ENCODE measurements at regions not wholly inside any gene's neighbourhood (a gene's known extent, or its start where the extent isn't known, plus 50 kb on each side); places are given as distances from the start of the nearest gene placed in this dataset.
A peak's percentile ranks its signal among the peaks of the same experiment; 100 is the strongest.

DNA sequence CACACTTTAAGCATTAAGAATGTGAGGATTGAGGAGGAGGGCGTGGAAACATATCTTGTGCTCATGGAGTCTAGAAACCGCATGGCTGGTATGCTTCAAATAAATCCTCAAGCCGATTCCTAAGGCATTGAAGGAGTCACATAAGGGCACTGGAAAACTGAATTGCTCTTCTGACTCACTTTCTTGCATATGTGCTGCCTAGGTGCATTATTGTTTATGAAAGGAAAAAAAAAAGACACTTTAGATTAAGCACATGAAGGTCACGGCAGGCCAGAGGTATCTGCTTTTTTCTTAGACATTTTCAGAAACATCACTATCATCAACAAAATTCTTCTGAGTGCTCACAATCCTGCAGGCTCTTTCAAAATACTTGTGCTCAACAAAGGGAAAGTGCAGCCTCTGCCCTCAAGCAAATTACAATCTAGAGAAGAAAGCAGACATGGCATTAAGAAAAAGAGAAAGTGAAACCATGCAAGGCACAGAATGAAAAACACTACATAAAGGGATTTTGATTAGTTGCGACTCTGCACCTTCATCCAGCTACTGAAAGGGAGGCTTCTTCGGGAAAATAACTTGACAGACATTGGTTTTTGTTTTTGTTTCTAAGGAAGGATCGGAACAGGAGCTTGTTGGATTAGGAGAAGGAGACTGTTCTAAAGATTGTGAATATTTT lies 2117.6 kb downstream of the MAT2B start:
- TF ChIP-seq, protein P1, sequence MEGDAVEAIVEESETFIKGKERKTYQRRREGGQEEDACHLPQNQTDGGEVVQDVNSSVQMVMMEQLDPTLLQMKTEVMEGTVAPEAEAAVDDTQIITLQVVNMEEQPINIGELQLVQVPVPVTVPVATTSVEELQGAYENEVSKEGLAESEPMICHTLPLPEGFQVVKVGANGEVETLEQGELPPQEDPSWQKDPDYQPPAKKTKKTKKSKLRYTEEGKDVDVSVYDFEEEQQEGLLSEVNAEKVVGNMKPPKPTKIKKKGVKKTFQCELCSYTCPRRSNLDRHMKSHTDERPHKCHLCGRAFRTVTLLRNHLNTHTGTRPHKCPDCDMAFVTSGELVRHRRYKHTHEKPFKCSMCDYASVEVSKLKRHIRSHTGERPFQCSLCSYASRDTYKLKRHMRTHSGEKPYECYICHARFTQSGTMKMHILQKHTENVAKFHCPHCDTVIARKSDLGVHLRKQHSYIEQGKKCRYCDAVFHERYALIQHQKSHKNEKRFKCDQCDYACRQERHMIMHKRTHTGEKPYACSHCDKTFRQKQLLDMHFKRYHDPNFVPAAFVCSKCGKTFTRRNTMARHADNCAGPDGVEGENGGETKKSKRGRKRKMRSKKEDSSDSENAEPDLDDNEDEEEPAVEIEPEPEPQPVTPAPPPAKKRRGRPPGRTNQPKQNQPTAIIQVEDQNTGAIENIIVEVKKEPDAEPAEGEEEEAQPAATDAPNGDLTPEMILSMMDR (IDR thresholded peaks at IDR 0.05; ENCODE audit: insufficient read depth, low read length, poor library complexity, severe bottlenecking): no peak
- TF ChIP-seq EZH2phosphoT487 (conservative IDR thresholded peaks at IDR 0.05; ENCODE audit: low read length): no peak
- Histone ChIP-seq H2AFZ (ENCODE audit: low read depth, low read length, severe bottlenecking) (no peak overlapping the region), H3K36me3 (ENCODE audit: low read length) (no peaks in the 10 kb centered on the region), H3K9me3 (ENCODE audit: insufficient read depth, low read length) (no peaks in the 10 kb centered on the region), H3K9me2 (replicated peaks; ENCODE audit: insufficient read depth, low read length) (no peaks in the 10 kb centered on the region), H3F3A (ENCODE audit: insufficient read depth) (no peaks in the 10 kb centered on the region), H3K4me2 (ENCODE audit: low read depth, low read length, poor library complexity, severe bottlenecking) (peak overlapping the region; percentile 5), H3K27ac (ENCODE audit: low read depth, low read length) (no peak overlapping the region), H3K9ac (ENCODE audit: low read length) (no peak overlapping the region), H4K20me1 (ENCODE audit: low read depth, low read length) (no peaks in the 10 kb centered on the region), H3K4me3 (ENCODE audit: insufficient read depth, low read length, poor library complexity, severe bottlenecking) (no peak overlapping the region), H3K79me2 (ENCODE audit: insufficient read depth, low read length) (no peaks in the 10 kb centered on the region), H3K27me3 (ENCODE audit: low read length) (no peaks in the 10 kb centered on the region)

DNA sequence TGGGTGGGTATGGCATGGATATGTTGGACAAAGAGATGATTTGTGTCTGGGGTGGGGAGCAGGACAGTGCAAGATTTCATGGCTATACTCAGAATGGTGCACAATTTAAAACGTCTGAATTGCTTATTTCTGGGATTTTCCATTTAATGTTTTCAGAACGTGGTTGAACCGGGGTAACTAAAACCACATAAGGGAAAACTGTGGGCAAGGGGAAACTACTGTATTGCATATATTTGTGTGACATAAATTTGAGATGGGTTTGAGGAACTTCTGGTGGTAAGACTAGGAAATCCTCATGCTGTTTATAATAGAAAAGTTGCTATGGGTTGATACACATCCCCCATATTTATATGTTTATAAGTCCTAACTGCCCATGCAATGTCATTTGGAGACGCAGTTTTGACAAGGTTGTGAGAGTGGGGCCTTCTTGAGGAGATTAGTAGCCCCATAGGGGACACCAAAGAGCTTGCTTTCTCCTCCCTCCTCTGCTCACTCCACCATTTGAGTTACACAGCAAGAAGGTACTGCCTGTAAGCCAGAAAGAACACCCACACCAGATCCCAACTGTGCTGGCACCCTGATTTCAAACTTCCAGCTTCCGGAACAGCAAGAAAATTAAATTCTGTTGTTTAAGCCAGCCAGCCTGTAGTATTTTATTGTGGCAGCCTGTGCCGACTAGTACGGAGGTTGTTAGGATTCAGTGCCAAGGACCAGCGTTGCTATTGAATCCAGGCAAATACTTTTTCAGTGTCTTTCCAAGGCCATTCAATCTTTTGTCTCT lies 2118.9 kb downstream of the MAT2B start:
- no peaks in the 10 kb centered on the region for H3K9me3 ChIP-seq (ENCODE audit: insufficient read depth, low read length)
- no peak overlapping the region for H3K9ac ChIP-seq (ENCODE audit: low read length)
- no peaks in the 10 kb centered on the region for H3K36me3 ChIP-seq (ENCODE audit: low read length)
- no peaks in the 10 kb centered on the region for H3K27me3 ChIP-seq (ENCODE audit: low read length)
- H3K79me2 ChIP-seq (ENCODE audit: insufficient read depth, low read length): no peaks in the 10 kb centered on the region
- no peak overlapping the region for H3K27ac ChIP-seq (ENCODE audit: low read depth, low read length)
- H3K4me2 ChIP-seq (ENCODE audit: low read depth, low read length, poor library complexity, severe bottlenecking): no peak overlapping the region
- no peak overlapping the region for H3K4me3 ChIP-seq (ENCODE audit: insufficient read depth, low read length, poor library complexity, severe bottlenecking)
- H3F3A ChIP-seq (ENCODE audit: insufficient read depth): no peaks in the 10 kb centered on the region
- no peak overlapping the region for H2AFZ ChIP-seq (ENCODE audit: low read depth, low read length, severe bottlenecking)
- H3K9me2 ChIP-seq (replicated peaks; ENCODE audit: insufficient read depth, low read length): no peaks in the 10 kb centered on the region
- TF ChIP-seq, protein P1 (IDR thresholded peaks at IDR 0.05; ENCODE audit: insufficient read depth, low read length, poor library complexity, severe bottlenecking): no peak
- TF ChIP-seq EZH2phosphoT487 (conservative IDR thresholded peaks at IDR 0.05; ENCODE audit: low read length): no peak
- H4K20me1 ChIP-seq (ENCODE audit: low read depth, low read length): no peaks in the 10 kb centered on the region

- TF ChIP-seq EZH2phosphoT487 (conservative IDR thresholded peaks at IDR 0.05; ENCODE audit: low read length): no peak
- TF ChIP-seq, protein P1 (IDR thresholded peaks at IDR 0.05; ENCODE audit: insufficient read depth, low read length, poor library complexity, severe bottlenecking): no peak
- Histone ChIP-seq H2AFZ (ENCODE audit: low read depth, low read length, severe bottlenecking) (no peak overlapping the region), H3K9me3 (ENCODE audit: insufficient read depth, low read length) (no peaks in the 10 kb centered on the region), H3K79me2 (ENCODE audit: insufficient read depth, low read length) (no peaks in the 10 kb centered on the region), H3F3A (ENCODE audit: insufficient read depth) (no peaks in the 10 kb centered on the region), H3K27me3 (ENCODE audit: low read length) (no peaks in the 10 kb centered on the region), H3K4me2 (ENCODE audit: low read depth, low read length, poor library complexity, severe bottlenecking) (no peak overlapping the region), H3K36me3 (ENCODE audit: low read length) (no peaks in the 10 kb centered on the region), H4K20me1 (ENCODE audit: low read depth, low read length) (no peaks in the 10 kb centered on the region), H3K9ac (ENCODE audit: low read length) (no peak overlapping the region), H3K4me3 (ENCODE audit: insufficient read depth, low read length, poor library complexity, severe bottlenecking) (no peak overlapping the region), H3K9me2 (replicated peaks; ENCODE audit: insufficient read depth, low read length) (no peaks in the 10 kb centered on the region), H3K27ac (ENCODE audit: low read depth, low read length) (no peak overlapping the region)
Measured at GRCh38 chr5:165626161-165626560, 2120.7 kb downstream of the MAT2B start.

All from SU-DHL-6 (cell line).